GM10266 (cell line): ENCODE measurements at regions not wholly inside any gene's neighbourhood (a gene's known extent, or its start where the extent isn't known, plus 50 kb on each side); places are given as distances from the start of the nearest gene placed in this dataset.

Source experiments
- DNase-seq: peaks from one replicate; pipeline ENCODE4 v3.0.0; 2012; ENCODE audit errors: extremely low spot score
- TF ChIP-seq, protein P1 (sequence below): IDR thresholded peaks from 2 replicates; pipeline ENCODE4 v1.5.1; 2012; ENCODE audit warnings: mild to moderate bottlenecking, low read depth; ENCODE audit not compliant: control insufficient read depth, insufficient read depth; ENCODE audit errors: missing control alignments

GRCh38 chr6:167494698-167495435 lies 170.0 kb downstream of the TTLL2 start:
- TF ChIP-seq, protein P1, sequence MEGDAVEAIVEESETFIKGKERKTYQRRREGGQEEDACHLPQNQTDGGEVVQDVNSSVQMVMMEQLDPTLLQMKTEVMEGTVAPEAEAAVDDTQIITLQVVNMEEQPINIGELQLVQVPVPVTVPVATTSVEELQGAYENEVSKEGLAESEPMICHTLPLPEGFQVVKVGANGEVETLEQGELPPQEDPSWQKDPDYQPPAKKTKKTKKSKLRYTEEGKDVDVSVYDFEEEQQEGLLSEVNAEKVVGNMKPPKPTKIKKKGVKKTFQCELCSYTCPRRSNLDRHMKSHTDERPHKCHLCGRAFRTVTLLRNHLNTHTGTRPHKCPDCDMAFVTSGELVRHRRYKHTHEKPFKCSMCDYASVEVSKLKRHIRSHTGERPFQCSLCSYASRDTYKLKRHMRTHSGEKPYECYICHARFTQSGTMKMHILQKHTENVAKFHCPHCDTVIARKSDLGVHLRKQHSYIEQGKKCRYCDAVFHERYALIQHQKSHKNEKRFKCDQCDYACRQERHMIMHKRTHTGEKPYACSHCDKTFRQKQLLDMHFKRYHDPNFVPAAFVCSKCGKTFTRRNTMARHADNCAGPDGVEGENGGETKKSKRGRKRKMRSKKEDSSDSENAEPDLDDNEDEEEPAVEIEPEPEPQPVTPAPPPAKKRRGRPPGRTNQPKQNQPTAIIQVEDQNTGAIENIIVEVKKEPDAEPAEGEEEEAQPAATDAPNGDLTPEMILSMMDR: no peak
- no peak for DNase-seq

GRCh38 chr6:167495506-167496401 lies 170.9 kb downstream of the TTLL2 start:
- DNase-seq: no peak
- TF ChIP-seq, protein P1: no peak

DNA sequence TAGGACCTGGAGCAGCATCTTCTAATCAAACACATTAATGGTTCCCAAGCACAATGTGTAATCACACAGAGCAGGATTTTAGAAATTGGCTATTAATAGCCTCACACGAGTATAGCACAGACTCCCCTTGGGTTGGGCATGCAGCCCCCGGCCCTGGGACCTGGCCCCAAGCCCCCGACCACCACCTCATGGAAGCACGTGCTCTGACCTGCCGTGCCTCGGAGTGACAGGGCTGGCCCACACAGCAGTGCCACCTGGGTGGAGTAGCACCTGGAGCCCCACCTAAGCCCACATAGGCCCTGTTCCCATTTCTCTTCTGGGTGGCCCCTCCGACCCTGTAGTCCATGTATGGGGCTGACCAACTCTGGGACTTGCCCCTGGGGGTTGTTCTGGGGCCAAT lies 171.8 kb downstream of the TTLL2 start:
- no peak for DNase-seq
- TF ChIP-seq, protein P1: no peak

GRCh38 chr6:167497428-167498056 lies 172.7 kb downstream of the TTLL2 start:
- TF ChIP-seq, protein P1: no peak
- DNase-seq: no peak

DNA sequence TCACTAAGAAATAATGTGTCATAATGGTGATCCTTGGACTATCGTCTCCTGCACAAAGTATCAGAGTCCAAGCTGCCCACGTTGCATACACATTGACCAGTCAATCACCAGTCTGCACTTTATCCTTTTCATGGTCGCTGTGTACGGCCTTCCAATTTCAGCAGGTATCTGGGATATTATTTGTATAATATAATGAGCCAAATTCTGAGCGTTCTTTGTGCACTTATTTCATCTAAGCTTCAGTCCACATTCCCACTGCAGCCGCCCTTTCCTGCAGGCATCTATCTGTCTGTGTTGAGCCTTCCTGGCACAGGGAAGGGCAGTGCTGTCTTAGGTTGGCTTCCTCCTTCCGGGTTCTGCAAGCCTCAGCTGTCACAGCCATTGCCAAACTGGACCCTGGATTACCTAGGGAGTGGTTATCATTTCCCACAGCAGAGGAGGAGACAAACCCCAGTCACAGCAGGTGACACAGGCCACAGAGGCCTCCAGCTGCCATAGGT lies 174.3 kb downstream of the TTLL2 start:
- TF ChIP-seq, protein P1: no peak
- DNase-seq: no peak

DNA sequence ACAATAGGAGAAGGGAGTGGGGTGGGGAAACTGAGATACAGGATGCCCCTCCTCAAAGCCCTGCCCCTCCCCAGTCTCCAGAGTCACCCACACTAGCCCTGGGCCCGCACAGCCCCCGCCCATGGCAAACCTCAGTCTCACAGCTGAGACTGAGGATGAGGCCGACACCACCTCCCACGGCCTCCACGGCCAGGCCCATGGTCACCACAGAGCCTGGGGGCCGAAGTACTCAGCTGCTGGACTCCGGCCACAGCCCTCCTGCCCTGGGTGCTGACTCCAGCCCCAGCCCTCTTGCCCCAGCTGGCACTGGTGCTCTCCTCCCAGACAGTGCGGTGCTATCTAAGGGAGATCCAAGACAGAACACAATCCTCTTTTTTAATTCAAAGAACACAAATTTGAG lies 176.1 kb downstream of the TTLL2 start:
- TF ChIP-seq, protein P1: no peak
- no peak for DNase-seq

GRCh38 chr6:167501831-167502385 lies 177.0 kb downstream of the TTLL2 start:
- TF ChIP-seq, protein P1: no peak
- DNase-seq: no peak
